Astrocyte of the hippocampus (primary cell): ENCODE measurements at regions not wholly inside any gene's neighbourhood (a gene's known extent, or its start where the extent isn't known, plus 50 kb on each side); places are given as distances from the start of the nearest gene placed in this dataset.
A peak's percentile ranks its signal among the peaks of the same experiment; 100 is the strongest.
"Not testable (repeated sequence)": the region's sequence is repeated elsewhere in the genome, so short reads cannot be mapped to it uniquely, and the experiment has no call there.

Experiments used
- DNase-seq: peaks from one replicate; pipeline ENCODE4 v3.0.0; 2011; ENCODE audit warnings: low read depth, low spot score

GRCh38 chr1:211890091-211890995 lies 59.8 kb upstream of the LPGAT1 start:
- DNase-seq: not testable (repeated sequence)

DNA sequence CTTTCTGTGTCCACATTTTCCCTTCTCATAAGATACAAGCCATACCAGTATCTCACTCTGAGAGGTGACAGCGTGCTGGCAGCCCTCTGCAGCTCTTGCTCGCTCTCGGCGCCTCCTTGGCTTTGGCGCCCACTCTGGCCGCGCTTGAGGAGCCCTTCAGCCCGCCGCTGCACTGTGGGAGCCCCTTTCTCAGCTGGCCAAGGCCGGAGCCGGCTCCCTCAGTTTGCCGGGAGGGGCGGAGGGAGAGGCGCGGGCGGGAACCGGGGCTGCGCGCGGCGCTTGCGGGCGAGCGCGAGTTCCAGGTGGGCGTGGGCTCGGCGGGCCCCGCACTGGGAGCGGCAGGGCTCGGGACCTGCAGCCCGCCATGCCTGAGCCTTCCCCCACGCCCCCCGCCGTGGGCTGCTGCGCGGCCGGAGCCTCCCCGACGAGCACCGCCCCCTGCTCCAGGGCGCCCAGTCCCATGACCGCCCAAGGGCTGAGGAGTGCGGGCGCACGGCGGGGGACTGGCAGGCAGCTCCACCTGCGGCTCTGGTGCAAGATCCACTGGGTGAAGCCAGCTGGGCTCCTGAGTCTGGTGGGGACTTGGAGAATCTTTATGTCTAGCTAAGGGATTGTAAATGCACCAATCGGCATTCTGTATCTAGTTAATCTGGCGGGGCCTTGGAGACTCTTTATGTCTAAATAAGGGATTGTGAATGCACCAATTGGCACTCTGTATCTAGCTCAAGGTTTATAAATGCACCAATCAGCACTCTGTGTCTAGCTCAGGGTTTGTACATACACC lies 58.9 kb upstream of the LPGAT1 start:
- DNase-seq: not testable (repeated sequence)

DNA sequence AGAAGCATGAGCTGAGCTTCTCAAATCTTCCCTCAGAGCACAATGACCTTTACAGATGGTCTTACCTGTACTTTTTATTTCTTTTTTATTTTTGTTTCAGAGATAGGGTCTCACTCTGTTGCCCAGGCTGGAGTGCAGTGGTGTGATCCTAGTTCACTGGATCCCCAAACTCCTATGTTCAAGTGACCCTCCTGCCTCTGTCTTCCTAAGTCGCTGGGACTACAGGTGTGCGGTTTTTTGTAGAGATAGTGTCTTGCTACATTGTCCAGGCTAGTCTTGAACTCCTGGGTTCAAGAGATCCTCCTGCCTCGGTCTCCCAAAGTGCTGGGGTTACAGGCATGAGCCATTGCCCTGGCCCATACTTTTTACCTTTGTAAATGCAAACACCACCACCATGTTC lies 56.0 kb upstream of the LPGAT1 start:
- DNase-seq: no peak

GRCh38 chr1:211885747-211886522 lies 55.4 kb upstream of the LPGAT1 start:
- DNase-seq: peak; percentile 35

DNA sequence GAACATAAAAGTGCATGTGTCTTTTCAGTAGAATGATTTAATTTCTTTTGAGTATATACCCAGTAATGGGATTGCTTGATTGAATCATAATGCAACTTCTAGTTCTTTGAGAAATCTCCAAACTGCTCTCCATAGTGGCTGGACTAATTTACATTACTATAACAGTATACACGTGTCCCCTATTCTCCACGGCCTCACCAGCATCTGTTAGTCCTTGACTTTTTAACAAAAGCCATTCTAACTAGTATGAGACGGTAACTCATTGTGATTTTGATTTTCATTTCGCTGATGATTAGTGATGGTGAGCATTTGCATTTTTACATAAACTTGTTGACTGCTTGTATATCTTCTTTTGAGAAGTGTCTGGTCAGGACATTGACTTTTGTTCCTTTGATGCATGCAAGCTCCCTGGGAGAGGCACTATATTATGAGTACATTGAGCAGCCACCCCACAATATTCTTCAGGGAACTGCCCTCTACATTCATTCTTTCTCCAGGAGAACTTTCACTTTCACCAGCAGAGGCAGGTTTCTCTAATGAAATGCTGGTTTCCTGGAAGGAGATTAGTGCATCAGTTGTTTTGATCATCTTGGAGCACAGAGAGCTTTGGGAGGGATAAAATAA lies 51.9 kb upstream of the LPGAT1 start:
- no peak for DNase-seq
